Left renal pelvis (tissue), 4 donors: ENCODE measurements at regions not wholly inside any gene's neighbourhood (a gene's known extent, or its start where the extent isn't known, plus 50 kb on each side); places are given as distances from the start of the nearest gene placed in this dataset.
"Not testable (repeated sequence)": the region's sequence is repeated elsewhere in the genome, so short reads cannot be mapped to it uniquely, and the experiment has no call there.

Experiments used
- DNase-seq, 4 donors: peaks; one replicate each; pipeline ENCODE4 v3.0.0-alpha.2; 2013; ENCODE audit warnings: low read depth in 4 of 4, low spot score in 3 of 4

DNA sequence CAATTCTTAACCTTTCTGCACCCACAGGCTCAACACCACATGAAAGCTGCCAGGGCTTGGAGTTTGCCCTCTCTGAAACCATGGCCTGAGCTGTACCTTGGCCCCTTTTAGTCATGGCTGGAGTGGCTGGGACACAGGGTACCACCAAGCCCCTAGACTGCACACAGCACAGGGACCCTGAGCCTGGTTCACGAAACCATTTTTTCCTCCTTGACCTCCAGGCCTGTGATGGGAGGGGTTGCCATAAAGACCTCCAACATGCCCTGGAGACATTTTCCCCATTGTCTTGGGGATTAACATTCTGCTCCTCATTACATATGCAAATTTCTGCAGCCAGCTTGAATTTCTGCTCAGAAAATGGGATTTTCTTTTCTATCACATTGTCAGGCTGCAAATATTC is 113.4 kb downstream of the XPNPEP1 start:
- not testable (repeated sequence) for DNase-seq

DNA sequence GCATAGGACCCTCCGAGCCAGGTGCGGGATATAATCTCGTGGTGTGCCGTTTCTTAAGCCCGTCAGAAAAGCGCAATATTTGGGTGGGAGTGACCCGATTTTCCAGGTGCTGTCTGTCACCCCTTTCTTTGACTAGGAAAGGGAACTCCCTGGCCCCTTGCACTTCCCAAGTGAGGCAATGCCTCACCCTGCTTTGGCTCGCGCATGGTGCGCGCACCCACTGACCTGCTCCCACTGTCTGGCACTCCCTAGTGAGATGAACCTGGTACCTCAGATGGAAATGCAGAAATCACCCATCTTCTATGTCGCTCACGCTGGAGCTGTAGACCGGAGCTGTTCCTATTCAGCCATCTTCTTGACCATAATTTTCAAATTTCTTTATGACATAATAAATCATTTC is 122.1 kb downstream of the XPNPEP1 start:
- DNase-seq = not testable (repeated sequence)

DNA sequence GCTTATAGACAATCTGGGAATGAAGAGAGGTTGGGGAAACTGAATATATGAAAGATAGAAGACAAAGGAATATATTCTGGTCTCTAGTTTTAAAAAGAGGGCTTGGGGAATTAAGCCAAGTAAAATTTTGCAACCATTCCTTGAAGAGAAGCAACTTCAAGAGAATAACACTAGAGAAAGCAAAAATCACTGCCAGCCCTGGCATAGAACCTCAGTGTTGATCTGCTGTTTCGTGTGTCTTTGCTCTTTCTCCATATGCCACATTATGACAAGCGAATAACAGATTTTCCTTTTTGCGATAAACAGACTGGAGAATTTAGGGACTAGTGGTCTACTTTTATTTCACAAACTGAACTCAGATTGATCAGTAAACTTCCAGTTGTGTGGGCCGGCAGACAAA is 132.7 kb downstream of the XPNPEP1 start:
- DNase-seq = no peak

DNA sequence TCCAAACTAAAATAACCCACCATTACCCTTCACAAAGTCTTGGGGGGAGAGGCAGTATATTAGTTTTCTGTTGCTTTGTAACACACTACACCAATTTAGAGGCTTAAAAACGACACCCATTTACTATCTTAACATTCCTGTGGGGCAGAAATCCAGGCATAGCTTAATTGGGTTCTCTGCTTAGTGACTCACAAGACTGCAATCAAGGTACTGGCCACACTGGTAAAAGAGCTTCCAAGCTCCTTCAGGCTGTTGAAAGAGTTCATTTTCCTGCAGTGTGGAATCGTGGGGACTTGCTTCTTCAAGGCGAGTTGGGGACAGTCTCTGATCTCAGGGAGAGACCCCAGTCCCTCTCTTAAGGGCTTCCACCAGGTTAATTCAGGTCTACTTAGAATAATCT is 139.1 kb downstream of the XPNPEP1 start:
- no peak for DNase-seq

DNA sequence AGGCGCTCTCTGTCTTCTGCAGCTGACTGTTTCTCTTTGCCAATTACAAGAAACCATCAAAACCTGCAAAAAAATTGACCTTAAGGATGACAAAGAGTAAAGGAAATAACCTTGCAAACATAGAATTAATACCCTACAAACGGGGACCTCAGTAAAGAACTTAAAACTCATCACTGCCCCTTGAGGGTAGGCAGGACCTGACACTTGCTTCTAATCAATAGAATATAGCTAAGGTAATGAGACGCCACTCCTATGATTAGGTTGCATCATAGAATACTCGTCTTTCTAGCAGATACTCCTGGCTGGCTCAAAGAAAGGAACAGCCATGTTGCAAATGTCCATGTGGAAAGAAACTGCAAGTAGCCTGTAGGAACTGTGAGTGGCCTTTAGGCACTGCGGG is 140.0 kb downstream of the XPNPEP1 start:
- no peak for DNase-seq

DNA sequence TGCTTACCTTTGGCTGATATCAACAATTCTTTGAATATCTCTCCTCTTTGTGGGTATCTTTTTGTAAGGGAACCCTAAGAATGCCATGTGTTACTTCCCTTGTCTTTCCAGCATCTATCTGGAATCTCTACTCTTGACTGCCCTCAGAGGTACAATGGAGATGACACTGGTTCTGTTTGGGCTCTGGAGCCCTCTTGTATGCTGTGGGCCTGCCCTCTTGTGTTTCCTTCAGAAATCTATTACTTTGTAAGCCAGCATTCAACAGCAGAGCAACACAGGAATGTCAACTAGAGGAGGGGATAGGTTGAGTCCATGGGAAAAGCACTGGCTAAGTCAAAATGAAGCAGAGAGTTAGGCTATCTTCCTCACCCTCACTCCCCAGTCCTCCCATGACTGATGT is 142.3 kb downstream of the XPNPEP1 start:
- no peak for DNase-seq

DNA sequence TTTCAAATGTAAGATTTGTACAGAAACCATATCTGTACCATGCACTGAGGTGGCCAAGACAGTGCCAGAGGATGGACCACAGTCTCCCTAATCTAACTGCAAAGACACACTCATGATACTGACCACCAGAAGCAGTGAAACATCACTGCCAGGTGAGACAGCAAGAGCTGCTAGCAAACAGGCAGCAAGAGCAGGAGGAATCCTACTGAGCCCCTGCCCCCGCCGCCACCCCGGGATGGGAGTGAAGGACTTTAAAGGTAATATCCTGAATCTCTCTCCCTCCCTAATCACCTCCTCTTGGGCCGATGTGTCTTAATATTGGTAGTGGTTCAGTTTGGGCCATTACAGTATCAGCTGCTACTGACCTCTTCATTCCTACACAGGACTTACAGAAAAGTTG is 144.3 kb downstream of the XPNPEP1 start:
- DNase-seq = no peak

DNA sequence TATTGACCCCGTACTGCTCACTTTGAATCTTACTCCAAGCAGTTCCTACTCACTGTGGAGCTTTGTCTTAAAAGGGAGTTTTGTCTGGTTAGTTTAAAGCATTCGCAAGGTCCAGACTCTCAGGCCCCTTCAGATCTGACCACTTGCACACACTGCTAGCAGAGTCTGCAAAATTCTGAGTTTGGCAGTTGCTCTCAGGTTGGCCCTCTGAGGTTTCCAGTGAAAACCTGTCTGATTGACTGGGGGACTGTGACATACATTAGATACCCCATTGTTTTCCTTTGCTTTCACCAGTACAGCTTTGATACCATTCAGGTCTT is 149.2 kb downstream of the XPNPEP1 start:
- DNase-seq = no peak

DNA sequence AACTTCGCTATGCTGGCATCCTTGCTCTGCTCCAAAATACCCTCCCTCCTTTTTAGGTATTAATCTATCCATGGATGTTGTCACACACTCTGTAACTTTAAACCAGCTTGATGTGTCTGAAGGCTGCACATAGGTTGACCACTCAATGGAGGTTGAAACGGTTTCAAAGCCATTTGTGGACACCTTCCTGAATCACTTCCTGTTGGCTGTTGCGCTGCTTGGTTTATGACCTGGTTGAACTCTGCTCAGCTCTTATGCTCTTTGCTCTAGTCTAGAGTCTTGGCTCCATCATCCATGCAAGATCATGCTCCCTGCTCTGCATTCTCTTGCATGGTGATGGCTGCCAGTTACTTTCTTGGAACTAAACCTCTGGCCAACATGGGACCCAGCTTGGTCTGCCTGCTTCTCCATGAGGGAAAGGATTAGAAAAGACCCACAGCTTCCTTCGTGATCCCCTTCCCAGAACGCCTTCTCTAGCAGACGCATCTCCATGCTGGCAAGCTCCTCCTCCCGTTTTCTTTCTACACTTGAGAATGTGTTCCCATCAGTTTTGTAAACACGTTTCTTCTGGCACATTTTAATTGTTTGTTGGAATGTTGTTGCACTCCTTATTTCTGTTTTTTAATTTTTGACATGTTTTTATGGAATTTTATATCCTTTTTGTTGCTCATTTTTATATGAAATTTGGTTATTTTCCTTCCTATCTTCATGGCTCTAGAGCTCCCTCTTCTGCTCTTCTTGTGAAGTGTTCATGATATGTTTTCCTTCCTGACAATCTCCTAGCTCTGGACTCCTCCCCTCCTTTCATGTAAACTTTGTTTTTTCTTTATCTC is 149.8 kb downstream of the XPNPEP1 start:
- DNase-seq = peak in 1 of 4 donors; percentile 4

DNA sequence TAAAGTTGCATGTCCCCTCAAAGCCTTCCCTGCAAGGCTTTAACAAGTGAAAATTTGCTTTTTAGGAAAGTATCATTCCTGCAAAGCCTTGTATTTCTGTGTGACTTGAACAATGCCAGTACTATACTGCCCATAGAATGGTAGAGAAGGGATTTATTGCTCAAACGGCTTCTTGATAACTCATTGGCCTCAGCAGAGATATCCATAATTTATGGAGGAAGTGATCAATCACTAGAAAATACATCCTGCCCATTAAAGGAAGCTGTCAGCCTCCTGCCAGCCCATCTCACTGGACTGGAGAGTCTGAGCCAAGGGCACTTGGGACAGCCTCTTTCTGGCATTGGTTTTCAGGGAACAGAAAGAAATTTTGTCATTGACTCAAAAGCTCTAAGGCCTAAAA is 152.6 kb downstream of the XPNPEP1 start:
- no peak for DNase-seq

DNA sequence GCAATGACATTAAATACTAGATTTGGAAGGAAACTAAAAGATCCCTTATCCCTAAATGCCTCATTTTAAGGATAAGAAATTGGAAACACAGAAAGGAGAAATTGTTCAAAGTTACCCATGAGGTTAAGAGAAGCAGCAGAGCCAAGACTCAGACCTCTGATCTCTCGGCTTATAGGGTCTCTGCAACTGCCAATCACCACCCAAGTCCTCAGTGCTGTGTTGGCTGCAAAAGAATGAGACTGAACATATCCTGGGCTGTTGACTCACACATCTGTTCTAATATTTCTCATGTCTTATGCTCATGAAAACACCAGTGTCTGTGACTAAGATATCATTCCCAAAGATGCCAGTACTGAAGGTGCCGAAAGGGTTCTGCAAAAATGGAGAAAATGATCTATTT is 153.3 kb downstream of the XPNPEP1 start:
- DNase-seq = no peak

DNA sequence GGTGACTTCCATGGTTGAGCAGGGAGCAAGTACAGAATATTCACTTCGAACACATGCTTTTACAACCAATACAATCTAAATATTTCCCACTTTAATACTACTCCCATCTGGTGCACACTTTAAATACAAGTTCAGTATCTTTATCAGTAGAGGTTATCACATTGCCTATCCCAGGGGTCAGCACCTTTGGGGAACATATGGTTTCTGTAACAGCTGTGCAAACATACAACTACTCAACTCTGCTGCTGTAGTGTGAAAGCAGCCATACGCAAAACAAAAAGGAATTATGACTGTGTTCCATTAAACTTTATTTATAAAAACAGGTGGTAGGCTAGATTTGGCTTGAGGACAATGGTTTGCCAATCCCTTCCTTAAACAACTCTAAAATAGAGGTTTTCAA is 157.5 kb downstream of the XPNPEP1 start:
- no peak for DNase-seq

DNA sequence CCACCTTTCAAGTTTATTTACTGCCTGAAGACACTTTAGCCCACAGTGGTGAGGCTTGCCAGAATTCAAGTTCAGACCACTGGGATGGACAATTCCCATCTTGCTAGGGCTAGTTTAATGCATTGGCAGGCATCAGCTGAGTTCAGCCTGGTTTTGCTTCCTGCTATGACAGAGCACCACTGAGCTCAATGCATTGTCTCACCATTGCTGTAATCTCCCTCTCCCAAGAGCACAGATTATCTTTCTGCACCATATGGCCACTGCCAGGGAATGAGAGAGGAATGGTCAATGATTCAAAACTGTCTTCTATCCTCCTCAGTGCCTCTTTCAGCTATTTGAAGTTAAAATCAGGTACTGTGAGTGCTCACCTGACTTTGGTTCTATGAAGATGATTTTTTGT is 160.8 kb downstream of the XPNPEP1 start:
- no peak for DNase-seq

DNA sequence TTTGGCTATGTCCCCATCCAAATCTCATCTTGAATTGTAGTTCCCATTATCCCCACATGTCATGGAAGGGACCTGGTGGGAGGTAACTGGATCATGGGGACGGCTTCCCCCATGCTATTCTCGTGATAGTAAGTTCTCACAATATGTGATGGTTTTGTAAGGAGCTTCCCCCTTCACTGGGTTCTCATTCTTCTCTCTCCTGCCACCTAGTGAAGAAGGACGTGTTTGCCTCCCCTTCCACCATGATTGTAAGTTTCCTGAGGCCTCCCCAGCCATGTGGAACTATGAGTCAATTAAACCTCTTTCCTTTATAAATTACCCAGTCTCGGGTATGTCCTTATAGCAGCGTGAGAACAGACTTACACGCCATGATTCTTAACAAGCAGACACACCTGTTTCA is 165.6 kb downstream of the XPNPEP1 start:
- not testable (repeated sequence) for DNase-seq

DNA sequence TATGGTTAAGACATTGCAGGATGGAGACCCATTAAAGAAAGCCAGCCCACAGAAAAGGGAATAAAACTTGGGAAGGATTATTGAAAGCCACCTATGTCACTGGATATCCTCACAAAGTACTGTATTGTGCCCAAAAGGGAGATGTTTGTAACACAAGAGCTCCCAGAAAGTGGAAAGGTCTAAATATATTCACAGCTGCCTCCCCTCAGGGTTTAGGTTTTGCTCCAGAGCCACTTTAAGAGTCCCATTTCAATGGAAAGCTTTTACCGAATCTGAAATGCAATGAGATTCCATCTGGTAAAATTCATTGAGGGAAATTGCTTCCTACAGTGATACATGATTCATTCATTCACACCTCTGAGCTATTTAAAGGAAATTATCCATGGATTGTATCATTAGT is 176.4 kb downstream of the XPNPEP1 start:
- DNase-seq = no peak

DNA sequence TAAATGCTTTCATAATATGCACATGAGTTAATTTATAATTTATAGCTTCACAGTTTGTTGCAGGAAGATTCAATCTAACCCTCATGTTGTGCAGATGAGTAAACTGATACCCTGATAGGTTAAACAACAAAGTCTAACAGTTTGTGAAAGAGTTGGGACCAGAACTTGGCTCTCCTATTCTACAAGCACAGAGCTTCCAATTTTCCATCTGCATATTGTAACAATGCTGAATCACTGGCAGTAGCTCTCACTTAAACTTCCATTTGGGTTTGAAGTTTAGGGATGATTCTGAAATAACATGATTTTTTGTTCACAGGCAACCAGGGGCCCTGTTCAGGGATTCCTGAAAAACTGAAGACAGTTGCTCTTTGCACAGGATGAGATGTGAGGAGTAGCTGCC is 179.3 kb downstream of the XPNPEP1 start:
- DNase-seq = no peak

DNA sequence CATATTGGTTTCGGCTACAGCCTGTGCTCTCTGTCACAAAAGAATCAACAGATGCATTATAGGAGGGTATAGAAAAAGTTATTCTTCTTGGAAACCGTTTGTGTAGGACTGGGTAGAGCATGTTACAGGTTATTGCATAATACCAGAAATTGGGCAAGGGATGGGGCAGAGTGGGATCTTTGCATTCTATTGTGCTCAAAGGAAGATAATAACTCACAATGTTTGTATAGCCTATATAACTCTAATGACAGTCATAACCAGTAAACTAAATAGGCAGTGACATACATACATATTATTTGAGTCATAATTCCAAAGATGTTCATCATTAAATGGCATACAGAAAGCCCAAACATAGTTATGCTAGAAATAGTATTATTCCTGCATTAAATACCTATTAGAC is 179.7 kb downstream of the XPNPEP1 start:
- no peak for DNase-seq

DNA sequence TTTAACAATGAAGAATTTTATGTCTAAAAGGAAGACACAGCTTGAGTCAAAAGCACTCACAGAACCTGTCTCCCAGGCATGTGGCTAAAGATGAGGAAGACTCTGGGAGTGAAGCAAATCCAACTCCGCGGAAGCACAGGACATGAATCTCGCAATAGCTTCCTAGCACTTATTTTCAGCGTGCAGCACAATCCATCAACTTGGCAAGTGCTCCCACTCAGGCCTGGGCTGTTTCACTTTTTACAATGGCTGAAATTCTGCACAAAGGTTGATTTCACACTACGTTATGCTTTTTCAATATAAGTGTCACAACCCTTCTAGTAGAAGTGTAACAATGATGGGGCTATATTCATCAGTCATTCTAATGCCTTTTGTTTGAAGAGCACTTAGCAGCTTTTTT is 180.2 kb downstream of the XPNPEP1 start:
- DNase-seq = no peak

DNA sequence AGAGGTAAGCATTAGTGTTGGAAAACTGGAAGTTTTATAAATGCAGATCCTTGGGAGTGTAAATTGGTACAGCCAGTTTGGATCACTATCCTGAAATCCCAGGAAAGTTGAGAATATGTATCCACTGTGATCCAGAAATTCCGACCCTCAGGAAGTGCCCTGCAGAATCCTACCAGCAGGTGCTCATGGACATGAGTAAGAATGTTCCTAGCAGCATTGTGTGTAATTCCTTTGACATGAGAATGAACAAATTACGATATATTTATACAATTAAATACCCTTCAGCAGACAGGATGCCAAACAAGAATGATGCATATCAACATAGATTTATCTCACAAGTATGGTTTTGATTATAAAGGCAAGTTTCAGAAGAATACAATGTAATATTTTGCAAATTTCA is 181.6 kb downstream of the XPNPEP1 start:
- DNase-seq = no peak

DNA sequence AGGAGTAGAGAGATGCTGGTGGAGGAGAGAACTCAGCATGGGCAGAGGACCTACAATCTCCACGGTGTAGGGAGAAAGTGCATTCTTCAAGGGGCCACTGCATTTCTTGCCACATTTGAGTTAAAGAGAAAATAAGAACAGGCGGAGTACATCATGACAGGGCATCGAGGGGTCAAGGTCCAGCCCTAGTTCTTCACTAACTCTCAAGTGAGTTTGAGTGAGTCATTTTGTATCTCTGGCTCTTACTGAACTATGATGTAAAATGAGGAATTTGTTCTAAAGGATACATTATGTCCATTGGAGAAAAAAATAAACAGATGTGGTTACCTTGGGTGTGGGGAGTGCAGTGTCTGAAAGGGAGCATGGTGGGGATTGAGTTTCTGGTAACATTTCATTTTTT is 182.9 kb downstream of the XPNPEP1 start:
- no peak for DNase-seq

DNA sequence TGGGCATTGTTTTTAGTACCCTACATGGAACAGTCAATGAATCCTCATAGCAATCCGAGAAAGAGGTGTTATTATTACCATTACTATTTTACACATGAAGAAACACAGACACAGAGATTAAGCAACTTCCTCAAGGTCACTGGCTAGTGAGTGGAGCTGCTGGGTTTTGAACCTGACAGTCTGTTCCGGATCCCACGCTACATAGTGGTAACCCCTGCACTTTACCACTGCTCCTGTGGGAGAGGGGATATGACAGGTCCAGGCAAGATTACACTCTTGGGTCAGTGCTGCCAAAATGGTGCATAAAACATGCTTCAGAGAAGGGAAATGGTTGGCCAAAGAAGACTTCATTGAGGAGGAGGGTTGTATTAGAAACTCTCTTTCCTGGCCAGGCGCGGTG is 185.7 kb downstream of the XPNPEP1 start:
- DNase-seq = no peak

DNA sequence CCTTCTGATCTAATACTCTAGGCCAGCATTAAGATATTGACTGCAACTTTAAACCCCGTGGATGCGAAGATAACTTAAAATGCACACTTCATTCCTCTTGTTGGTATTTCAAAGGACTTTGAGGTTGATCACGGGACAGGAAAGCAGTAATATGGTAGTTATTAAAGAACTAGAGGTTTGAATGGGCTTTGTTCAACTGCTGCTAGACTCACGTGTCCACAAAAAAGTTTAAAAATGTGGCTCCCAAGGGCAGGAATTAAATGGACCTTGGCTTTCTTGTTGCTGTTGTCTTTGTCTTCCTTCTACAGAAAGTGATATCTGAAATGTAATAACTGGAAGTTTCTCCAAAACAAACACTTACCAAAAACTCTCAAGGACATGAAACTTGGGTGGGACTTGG is 186.3 kb downstream of the XPNPEP1 start:
- no peak for DNase-seq

DNA sequence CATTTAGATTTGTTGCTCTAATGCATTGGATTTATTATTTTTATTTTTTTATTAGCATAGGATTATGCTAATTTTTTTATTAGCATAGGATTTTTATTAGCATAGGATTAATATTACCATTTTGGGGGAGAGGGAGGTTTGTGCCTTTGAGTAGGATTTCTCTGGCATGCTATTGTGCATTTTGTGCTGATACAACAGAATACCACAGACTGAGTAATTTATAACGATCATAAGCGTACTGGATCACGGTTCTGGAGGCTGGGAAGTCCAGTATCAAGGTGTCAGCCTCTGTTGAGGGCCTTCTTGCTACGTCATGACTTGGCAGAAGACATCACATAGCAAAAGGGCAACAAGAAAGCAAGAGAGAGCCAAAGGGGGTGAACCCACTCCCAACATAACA is 187.5 kb downstream of the XPNPEP1 start:
- DNase-seq = no peak
